ENCODE measurements at regions not wholly inside any gene's neighbourhood (a gene's known extent, or its start where the extent isn't known, plus 50 kb on each side); places are given as distances from the start of the nearest gene placed in this dataset.
"Not testable (repeated sequence)": the region's sequence is repeated elsewhere in the genome, so short reads cannot be mapped to it uniquely, and the experiment has no call there.

DNA sequence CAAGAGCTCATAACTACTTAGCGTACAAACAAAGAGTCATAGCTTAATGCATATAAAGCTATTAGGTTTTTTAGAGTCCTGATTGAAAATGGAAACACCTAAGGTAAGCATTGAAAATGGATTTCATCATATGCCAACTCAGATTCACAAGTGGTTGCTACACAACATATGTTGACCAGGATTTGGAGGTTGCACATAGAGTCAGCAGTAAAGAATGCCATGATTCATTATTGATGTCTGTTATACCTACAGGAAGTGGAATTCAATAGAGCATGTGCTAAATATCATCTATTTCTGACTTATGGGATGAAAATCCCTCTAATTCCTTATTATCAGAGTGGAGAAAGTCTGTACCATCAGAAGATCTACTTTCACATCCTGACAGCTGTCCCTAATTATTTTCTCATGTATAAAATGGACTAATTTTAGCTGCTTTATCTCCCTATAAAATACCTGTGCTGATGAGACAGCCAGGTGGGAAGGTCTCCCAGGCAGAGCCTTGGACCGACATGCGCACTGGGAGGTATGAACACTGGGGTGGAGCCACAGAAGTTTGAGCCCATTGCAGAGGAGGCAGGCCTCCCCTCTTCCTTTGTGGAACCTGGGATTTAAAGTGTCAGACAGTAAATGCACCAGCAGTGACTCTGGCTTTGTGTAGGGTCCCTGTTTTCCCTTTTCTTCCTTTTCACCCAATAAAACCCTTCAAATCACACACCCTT is 204.2 kb downstream of the AASDHPPT start:
- DNase-seq: no peak

DNA sequence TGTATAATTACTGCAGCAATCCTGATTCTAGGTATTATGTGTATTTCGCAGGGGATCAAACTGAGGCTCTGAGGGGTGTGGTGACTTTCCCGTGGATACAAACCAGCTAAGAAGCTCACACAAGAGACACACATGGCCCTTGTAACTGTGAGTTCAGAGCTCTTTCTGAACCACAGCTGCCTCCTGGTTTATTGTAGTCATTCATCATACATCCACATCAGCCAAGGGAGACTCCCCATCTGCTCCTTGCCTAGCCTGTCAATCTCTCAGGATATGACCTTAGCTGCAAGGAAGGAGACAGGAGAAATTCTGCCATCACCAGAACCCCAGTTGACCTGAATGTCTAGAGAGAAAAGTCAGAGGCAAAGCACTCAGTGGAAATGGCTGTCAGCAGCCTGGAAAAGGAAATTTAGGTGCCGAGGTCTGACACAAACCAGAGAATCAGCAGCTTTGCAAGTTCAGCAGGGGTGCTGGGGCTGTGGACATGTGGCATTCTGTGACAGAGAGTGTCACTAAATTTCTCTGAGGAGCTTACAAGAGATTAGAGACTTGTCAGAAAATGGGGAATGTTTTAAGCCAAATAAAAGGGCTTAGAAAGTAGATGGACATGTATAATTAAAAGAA is 209.5 kb downstream of the AASDHPPT start:
- no peak for DNase-seq

DNA sequence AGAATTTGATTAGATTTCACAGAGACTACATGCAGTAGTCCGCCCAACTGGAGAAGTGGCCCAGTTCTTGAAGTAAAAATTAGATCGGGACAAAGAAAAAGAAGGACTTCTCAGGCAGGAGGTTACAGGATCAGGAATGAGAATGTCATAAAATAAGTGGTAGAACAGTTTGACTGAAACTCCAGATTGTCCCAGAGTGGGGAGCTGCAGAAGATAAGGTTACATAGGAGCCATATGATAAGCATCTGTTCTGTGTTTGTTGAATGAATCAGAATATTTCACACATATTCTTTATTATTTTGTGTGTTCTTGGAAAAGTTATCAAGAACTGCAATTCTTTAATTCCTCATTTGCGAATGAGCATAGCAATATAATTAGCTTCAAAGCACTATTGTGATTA is 210.6 kb downstream of the AASDHPPT start:
- DNase-seq: no peak

DNA sequence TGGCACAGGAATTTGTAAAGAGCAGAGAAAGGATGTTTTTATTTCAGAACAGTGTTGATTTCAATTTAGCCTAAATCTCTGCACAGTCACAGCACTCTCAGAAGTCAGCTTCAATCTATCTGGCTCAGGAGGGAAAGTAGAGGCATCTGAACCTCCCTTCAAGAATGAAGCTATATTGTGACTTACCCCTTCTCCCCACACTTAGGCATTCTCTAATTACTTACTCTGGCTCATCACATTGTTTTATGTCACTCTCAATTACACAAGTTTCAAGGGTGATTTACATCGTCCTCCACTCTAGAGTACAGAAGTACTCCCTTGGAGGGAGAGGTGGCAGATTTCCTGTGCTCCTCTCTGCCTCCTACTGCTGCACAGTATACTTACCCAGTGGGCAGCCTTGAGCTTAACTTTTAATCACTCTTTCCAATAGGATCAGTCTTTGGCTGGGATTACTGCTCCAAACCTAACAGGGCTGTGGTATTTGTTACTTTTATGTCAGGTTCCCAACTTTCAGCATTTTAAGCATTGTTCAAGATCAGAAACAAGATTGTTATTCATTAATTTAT is 211.4 kb downstream of the AASDHPPT start:
- DNase-seq: no peak

DNA sequence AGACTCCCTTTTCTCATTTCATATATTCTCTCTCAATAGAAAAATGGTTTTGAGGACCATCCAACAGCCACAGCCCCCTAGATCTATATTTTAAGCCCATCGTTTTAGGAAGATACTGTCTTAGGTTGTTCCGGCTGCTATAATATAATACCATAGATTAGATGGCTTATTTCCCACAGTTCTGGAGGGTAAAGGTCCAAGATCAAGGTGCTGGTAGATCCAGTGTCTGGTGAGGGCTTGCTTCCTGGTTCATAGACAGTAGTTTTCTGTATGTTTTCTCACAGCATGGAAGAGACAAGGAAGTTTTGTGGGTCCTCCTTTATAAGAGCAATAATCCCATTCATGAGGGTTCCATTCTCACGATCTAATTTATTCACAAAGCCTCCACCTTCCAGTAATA is 215.1 kb downstream of the AASDHPPT start:
- no peak for DNase-seq

DNA sequence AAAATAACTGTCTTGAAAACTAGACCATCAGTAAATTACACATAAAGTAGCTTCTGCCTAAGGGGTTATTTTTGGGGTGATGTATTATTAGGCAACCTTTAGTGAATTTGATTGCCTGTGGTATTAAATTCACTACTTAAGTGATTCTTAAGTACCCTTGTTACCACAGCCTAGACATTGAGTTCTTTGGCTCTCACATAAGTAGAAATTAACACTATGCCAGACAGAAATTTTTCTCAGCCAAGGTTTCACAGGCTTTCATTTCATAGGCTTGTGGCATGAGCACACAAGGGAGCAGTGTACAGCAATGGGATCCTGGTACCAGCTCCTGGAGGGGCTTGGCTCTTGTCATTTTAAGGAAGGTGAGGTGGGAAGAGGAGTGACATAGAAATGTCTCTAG is 218.5 kb downstream of the AASDHPPT start:
- no peak for DNase-seq

DNA sequence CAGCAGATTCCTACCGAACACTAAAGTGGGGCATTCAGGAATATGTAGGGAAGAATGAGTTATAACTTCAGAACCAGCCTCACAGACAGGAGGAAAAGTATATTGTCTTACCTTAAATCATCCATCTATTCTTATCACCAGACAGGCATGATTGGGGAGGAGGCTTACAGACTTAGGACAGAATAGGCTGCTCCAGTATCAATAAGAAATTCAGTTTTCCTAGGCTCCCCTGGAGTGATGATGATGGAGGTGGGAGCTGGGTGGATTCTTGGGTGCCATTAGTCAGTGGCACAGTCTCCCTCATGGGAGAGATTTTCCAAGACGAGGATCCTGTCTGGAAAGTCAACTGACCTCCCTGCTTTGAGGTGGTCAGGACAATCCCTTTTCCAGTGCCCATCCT is 225.0 kb downstream of the AASDHPPT start:
- DNase-seq: no peak

DNA sequence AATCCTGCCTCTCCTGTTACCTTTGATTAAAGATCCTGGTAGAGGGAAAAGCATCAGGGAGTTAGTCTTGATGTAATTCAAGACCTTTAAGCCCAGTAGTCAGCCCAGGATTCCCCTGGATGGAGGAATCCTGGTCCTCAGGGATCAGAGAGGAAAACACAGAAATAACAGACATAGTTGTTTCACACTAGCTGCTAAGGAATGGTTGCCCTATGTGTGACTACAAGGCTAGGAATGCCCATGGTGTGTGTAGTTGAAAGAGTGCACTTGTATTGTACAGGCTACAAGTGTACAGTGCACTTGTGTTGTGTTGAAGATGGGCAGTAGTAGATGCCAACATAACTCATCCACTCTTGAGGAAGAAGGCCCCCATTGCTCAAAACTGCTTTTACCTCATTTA is 226.8 kb downstream of the AASDHPPT start:
- DNase-seq: no peak

DNA sequence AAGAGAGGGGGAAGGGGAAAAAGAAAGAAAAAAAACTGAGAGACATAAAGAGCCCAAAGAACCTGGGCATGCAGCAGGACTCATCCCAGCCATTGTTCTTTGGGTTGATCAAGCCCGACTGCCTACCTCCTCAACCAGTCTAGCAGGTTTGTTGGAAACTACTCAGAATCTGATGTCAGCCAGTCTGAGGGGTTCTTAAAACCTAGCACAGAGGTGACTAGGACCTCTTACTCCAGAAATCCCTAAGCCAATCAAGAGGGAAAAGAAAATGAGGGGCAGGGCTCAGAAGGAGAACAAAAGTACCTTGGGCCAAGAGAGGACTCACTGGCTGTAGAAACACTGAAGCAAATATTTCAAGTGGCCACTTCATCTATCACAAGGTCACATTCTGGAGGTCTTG is 228.0 kb downstream of the AASDHPPT start:
- no peak for DNase-seq

DNA sequence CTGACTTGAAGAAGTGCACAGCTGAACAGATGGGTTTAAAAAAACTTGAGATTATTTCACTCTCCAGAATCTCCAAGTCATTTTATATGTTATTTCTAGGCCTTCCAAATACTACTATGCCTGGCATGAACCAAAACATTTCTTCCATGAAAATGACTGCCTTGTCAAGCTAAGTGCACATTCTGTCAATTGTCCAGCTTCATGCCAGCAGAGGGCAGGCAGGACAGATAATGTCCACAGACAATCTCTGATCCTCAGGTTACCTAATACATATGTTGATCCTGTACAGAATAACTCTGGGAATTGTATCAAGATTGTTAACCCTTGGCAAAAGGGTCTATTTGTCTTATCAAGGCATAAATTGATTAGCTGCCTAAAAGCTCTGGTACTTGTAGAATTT is 229.5 kb downstream of the AASDHPPT start:
- no peak for DNase-seq

DNA sequence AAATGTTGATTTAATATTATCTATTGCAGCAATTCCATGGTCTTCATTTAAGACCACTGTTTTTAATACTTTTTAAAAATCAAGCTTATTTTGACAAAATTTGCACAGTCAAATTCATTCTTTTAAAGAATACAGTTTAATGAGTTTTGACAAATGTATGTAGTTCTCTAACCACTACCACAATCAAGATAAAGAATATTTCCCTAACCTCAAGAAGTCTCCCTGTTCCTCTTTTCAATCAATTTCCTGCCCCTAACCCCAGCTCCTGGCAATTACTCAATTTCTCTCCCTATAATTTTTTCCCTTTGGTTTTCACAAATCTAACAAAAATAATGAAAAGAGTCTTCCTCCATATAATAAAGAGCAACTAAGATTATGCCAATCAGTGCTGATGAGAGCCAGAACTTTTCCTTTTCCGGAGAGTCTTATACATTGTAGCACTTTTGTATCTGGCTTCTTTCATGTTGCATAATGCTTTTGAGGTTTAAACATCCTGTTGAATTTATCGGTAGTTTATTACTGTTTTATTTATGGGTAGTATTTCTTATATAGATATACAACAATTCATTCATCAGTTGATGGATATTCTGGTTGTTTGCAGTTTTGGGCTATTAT is 231.7 kb downstream of the AASDHPPT start:
- no peak for DNase-seq

DNA sequence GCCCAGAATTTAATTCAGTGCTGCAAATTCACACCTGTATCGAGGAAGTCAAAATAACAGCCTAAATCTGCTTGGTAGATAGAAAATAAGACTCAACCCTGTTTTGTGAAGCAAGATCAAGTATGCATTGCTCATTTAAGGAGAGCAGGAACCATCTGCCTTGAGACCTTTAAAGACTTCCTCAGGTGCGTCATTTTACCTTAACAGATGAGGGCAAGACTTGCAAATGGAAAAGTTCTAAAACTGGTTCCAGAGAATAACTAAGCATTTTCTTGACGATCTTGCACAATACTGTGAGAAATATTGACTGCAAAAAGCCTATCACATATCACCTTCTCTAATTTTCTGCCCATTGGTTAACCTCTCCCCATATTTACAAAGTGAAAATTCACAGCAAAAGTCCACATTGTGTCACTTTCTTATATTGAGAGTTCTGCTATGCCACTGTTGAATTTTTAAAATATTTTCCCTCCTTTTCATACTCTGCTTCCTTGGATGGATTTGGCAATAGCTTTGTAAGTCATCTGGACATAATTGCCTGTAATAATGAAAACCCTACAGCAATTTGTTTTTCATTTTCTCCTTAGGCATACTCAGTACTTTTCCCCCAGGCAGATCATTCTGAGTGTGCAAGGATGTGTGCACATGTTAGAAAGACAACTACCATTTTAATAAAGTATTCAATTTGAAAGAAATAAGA is 234.2 kb downstream of the AASDHPPT start:
- DNase-seq: no peak

DNA sequence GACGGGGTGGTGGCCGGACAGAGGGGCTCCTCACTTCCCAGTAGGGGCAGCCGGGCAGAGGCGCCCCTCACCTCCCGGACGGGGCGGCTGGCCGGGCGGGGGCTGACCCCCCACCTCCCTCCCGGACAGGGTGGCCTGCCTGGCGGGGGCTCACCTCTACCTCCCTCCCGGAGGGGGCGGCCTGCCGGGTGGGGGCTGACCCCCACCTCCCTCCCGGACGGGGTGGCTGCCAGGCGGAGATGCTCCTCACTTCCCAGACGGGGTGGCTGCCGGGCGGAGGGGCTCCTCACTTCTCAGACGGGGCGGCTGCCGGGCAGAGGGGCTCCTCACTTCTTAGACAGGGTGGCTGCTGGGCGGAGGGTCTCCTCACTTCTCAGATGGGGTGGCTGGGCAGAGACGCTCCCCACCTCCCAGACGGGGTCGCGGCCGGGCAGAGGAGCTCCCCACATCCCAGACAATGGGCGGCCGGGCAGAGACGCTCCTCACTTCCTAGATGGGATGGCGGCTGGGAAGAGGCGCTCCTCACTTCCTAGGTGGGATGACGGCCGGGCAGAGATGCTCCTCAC is 239.8 kb downstream of the AASDHPPT start:
- not testable (repeated sequence) for DNase-seq

DNA sequence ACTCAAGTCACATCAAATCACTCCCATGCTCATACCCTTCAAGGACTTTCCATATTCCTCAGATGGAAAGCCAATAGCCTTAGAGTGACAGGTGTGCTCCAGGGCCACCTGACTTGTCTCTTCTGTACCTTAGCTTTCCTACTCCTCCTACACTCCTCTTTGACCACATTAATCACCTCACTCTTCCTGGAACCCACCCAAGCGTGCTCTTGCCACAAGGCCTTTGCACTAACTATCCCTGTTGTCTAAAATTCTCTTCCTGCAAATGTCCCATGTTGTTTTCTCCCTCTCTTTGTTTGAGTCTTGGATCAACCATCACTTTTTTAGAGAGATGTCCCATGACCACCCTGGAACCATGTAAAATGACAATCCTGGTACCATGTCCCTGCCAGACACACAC is 244.1 kb downstream of the AASDHPPT start:
- no peak for DNase-seq

DNA sequence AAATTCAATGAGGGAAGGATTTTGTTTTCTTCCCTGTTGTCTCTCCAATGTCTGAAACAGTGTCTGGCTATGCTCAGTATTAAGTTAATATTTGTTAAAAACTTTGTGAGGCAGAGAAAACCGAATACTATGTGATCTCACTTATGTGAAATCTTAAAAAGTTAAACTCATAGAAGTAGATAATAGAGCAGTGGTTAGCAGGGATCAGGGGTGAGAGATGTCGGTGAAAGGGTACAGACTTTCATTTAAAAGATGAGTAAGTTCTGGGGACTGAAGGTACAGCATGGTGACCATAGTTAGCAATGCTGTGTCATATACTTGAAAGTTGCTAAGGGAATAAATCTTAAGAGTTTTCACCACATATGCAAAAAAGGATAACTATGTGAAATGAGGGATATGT is 244.6 kb downstream of the AASDHPPT start:
- DNase-seq: no peak

DNA sequence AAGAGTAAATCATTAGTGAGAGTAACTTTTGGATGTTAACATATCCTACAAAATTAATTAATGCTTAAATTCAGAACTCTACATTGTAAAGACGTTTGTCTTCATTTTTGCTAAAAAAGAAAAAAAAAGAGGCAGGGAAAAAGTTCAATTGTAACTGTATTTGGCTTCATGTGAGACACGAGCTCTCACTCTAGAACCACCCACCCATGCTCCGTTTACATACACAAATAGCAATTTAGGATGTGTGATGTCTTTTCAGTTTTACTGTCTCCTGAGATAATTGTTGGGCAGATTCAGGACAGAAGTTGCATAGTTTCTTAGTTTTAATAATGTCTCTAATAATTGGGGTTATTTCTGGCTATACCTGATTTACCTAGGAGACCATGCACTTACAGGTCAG is 248.6 kb downstream of the AASDHPPT start:
- DNase-seq: no peak

DNA sequence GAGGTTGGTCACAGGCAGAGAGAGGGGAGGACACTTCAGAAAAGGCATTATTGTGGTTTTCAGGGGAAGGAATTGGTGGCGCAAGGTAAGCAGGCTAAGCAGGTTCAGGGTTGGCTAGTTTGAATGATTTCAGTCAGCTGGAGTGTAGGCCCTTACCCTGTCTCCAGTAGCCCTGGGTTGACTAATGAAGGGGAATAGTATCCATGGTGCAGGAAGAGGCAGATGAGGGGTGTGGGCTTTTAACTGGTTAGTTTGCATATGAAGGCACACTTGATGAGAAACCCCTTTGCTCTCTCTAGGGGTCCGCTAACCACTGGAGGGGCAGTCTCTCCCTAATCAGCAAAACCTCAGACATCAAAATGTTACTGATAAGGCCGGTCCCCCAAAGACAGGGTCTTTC is 249.7 kb downstream of the AASDHPPT start:
- DNase-seq: no peak

DNA sequence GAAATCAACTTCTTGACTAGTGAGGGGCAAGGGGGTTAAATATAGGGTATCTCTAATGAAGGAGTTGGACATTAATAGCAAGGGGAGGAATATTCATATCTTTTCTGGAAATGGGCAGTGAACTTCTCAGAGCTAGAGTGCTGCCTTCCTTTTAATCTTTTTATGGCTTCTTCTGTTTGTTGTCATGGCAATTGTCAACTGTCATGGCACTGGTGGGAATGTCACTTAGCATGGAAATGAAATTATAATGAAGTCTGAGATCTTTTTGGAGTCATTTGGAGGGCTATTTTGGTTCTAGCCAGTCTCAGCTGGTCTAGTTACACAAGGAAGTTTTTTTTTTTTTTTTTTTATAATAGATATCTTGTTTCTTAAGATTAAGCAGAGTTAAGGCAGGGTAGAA is 250.2 kb downstream of the AASDHPPT start:
- no peak for DNase-seq

DNA sequence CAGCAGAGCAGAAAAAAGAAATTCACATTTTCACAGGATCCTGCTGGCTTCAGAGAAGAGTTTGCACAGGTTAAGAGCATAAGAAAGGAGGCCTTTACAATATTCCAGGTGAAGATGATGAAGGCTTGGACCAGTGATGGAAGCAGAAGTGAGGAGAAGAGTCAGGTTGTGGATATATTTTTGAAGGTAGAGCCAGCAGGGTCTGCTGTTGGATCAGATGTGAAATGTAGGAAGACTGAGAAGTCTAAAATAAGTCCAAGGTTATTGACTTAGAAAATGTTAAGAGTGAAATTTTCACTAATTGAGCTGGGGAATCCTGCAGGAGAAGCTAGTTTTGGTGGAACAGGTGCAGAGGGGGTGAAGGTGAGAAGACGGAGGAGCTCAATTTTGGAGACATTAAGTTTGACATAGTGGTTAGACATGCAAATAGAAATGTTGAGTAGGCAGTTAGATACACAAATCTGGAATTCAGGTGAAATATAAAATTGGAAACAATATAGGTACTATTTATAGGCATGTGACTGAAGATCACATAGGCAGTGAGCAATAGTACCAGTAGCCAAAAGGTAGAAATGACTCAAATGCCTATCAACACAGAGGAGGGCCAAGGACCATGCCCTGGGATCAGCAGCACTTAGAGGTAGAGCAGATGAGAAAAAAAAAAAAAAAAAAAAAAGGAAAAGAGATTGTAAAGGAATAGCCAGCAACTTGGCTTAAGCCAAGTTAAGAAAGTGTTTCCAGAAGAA is 252.0 kb downstream of the AASDHPPT start:
- DNase-seq: no peak

DNA sequence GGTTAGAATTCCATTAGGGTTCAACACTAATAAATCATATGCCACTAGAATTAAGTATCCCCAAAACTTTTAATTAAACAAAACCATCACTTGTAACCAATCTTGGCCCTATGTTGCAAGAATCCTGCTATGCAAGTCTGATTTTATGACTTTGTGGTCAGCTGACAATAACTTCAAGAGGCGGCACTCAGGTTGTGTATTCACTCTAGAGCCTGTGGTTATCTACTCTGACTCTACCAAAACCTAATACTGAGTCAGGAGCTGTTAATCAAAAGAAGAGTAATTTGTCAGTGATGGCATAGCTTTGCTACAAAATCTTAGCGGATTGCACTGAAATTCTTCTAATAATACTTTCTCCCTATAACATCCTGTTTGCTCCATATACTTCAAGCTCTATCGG is 253.7 kb downstream of the AASDHPPT start:
- DNase-seq: no peak

DNA sequence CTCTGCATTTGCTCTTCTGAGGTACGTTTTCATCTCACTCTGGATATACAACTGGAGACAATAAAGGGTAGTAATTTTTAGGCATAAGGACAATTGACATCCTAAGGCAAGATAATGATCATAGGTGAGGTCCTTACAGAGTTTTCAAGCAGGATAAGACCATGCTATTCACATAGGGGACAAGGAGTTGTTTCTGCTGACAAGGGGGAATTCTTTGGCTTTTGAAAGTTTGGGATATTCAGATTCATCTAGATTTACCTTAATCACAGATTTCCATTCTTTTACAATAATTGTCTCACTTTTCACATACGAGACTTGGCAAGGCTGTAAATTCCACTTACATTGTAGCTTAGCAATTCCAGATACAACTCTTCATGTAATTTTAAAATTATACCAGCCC is 256.2 kb downstream of the AASDHPPT start:
- DNase-seq: no peak

DNA sequence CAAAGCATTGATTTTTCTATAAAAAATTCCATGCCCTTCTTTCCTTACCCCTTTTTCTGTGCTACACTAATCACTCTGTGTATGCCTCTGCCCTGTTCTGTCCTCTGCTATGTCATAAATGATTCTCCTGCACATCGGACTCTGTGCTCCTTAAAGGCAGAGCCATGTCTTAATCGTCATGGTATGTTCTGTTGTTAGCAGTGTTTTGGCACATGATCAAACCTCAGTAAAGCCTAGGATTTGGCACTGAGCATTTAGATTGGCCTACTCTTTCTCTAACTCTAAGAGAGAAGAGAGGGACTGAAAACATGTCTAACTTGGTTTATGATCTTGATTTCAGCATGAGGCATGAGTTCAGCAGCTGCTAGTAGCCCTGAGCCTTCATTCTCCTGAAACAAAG is 266.9 kb downstream of the AASDHPPT start:
- DNase-seq: no peak

DNA sequence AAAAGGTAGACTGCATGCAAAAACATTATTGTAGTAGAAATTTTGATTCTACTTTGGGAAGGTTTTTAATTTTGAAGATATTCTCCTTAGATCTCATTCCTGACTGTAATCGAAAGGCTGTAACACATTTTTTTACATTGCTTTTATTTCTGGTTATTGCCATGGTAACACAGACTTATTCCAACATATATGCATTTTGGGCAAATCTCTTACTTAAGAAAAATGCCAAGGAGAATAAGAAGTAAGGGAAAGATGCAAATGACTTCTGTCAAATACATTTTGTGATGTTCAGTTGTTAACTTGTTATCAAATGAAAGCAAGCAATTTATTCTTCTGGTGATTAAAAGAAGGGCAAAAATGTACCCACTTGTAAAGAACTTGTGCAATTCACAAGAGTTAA is 267.5 kb downstream of the AASDHPPT start:
- DNase-seq: no peak

All from NCI-H146 (cell line).